ENCODE measurements at regions not wholly inside any gene's neighbourhood (a gene's known extent, or its start where the extent isn't known, plus 50 kb on each side); places are given as distances from the start of the nearest gene placed in this dataset.
"Not testable (repeated sequence)": the region's sequence is repeated elsewhere in the genome, so short reads cannot be mapped to it uniquely, and the experiment has no call there.

DNA sequence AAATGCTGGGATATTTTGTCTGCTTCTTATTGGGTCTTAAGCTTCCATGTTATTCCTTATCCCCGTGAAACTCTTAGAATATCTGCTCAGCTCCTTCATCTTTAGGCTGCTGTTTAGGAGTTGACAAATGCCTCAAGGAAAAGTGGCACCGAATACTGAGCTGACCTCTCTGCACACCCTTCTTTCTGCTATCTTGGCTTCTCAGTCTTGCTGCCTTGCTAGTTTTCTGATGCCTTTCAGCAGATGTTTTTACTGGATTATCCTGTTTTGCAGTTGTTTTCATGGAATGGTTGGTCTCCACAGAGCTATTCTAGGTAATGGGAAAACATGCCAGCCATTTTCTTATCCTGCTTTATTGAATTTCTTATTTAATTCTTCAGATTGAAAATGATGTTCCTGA, 86.3 kb downstream of the GYPE start:
- no peak for DNase-seq (ENCODE audit: low read depth in 3 of 3)

DNA sequence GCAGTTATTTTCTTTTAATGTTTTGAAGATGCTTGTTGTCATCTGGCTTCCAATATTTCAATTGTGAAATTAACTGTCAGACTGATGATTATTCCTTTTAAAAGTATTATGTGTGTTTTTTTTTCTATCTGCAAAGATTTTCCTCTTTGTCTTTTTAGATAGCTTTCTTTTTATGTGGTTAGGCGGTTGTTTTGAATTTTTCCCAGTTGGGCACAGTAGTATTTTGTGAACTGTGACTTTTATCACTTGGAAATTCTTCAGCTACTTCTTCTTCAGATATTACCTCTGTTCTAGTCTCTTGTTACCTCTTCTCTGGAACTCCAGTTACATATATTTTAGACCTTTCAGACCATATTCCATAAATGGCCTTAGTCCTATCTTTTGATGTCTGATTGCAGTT, 87.5 kb downstream of the GYPE start:
- not testable (repeated sequence) for DNase-seq (ENCODE audit: low read depth in 3 of 3)

DNA sequence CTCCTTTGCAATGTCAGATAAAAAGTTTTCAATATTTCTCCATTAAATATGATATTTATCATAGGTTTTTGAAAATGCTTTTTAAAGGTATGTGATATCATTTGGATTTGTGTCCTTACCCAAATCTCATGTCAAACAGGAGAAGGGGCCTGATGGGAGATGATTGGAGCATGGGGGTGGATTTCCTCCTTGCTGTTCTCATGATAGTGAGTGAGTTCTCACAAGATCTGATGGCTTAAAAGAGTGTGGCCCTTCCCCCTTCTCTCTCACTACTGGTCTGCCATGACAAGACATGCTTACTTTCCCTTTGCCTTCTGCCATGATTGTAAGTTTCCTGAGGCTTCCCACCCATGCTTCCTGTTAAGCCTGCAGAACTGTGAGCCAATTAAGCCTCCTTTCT, 90.0 kb downstream of the GYPE start:
- DNase-seq (ENCODE audit: low read depth in 3 of 3): not testable (repeated sequence)

DNA sequence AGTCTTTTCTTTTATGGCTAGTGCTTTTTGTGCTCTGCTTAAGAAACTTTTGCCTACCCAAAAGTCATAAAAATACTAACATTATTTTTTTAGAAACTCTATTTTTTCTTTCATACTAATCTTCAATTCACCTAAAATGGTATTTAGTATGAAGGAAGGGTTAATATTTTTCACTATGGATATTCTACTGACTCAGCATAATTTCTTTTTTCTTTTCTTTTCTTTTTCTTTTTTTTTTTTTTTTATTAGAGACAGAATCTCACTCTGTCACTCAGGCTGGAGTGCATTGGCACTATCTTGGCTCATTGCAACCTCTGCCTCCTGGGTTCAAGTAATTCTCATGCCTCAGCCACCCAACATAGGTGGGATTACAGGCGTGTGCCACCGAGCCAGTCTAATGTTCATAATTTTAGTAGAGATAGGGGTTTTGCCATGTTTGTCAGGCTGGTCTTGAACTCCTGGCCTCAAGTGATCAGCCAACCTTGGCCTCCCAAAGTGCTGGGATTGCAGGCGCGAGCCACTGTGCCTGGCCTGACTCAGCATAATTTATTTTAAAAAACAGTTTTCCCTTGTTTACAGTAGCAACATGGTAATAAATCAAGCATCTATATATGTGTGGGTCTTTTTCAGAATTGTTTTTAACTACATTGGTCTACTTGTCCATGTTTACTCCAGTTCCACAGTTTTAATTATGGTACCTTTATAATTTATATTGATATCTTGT, 91.8 kb downstream of the GYPE start:
- DNase-seq (ENCODE audit: low read depth in 3 of 3): not testable (repeated sequence)

DNA sequence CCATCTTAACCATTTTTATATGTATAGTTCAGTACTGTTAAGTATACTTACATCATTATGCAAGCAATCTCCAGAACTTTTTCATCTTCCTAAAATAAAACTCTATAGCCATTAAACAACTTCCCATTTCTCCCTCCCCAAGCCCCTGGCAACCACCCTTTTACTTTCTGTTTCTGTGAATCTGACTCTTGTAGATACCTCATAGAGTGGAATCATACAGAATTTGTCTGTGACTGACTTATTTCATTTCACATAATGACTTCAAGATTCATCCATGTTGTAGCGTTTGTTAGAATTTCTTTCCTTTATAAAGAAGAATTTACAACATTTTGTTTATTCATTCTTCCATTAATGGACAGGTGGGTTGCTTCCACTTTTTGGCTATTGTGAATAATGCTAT, 91.2 kb upstream of the FREM3 start:
- not testable (repeated sequence) for DNase-seq (ENCODE audit: low read depth in 3 of 3)

DNA sequence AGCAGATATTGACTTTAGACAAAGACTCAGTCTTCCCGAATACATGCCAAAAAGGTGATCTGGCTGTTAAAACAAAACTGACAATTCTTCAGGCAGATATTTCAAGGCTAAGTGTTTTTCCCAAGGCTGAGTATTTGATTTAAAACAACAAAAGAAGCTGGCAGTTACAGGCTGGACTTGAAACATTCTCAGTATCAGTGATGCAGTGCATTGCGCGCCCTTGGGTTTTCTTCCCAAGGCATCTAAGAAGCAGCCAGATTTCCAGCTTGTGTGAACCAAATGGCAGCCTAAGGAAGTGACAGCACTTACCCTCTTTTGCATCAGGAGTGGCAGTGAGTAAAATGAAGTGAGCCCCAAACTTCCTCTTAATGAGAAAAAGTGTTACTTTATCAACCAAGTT, 90.0 kb upstream of the FREM3 start:
- DNase-seq (ENCODE audit: low read depth in 3 of 3): not testable (repeated sequence)

DNA sequence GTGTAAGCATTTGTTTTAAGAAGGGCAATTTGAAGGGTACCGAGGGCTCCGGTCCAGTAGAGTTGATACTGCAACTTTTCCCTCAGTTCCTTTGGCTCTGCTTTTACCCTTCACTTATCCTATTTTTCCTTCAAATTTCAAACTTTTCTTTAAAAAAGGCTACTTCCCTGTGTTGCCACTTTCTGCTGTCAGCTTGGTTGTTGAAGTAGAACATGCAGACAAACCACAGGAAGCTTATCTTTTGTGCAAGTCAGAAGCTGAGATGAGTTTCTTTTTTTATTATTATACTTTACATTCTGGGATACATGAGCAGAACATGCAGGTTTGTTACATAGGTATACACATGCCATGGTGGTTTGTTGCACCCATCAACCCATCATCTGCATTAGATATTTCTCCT, 89.1 kb upstream of the FREM3 start:
- DNase-seq (ENCODE audit: low read depth in 3 of 3): not testable (repeated sequence)

DNA sequence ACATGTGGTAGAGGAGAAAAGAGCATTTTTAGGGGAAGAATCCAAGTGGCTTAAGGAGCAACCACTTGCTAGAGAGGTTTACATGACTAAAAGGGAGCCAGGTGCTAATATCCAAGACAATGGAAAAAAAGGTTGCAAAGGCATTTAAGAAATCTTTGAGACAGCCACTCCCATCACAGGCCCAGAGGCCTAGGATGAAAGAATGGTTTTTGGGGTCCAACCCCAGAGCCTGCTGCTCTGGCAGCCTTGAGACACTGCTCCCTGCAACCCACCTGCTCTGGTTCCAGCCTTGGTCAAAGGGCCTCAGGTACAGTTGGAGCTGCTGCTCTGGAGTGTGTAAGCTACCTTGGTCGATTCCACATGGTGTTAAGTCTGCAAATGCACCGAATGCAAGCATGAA, 84.1 kb upstream of the FREM3 start:
- no peak for DNase-seq (ENCODE audit: low read depth in 3 of 3)

DNA sequence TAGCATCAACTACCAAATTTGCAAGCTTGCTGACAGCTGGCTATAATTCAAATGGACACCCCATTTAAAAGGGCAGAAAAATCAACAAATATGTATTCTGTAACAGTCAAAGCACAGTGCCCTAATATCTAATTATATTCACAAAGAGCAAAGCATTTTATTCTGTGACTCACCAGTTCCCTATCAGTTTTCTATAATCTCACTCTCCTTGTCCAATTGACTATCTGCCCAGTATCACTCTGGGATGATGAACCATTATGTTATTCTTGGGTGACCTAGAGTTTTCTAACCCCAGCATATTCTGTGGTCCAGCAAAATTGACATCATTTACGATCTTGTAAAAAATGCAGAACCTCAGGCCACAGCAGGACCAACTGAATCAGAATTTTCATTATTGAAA, 82.0 kb upstream of the FREM3 start:
- DNase-seq (ENCODE audit: low read depth in 3 of 3): no peak

DNA sequence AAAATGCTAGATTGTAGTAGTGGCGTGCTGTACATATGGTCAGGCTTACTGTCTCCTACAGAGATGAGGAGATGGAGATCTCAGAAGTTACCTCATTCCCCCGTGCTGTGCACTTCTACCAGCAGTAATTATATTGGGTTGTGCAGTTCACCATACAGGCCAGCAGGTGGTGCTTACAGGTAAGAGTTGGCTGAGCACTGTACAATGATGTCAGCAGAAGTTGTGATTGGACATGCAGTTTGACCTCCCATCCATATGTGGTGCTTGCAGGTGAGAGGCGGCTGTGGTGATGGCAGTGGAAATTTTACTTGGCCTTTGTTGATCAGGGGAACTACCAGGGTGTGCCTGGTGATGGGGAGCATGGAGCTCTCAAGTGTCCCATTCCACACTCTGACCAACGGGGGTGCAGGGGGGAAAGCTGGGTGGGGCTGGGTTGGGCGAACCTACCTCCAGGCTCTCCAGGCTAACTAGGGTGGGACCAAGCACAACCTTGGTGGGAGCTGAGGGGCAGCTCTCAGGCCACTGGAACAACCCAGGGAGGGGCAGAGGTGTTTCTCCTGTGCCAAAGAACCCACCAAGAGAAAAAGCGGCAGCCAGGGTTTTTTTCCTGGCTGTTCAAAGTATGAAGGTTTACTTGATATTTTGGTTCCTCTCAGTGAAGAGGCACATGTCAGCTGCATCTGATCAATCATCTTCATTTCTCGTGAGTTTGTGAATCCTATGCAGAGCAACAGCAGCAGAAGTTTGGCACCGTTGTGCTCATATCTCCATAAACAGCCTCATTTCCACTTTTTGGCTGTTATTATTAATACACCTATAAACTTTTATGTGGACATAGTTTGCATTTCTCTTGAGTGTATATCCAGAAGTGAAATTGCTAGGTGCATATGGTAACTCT, 73.8 kb upstream of the FREM3 start:
- DNase-seq (ENCODE audit: low read depth in 3 of 3): peak; percentile 4 to 37 (median 7)

DNA sequence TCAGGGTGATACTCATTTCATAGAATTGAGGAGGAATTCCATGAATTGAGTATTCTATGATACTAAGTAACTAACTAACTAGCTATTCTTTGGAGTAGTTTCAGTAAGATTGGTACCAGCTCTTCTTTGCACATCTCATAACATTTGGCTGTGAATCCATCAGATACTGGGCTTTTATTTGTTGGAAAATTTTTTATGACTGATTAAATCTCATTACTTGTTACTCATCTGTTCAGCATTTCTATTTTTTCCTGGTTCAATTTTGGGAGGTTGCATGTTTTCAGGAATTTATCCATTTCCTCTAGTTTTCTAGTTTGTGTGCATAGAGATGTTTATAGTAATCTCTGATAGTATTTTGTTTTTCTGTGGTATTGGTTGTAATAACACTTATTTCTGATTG, 70.8 kb upstream of the FREM3 start:
- DNase-seq (ENCODE audit: low read depth in 3 of 3): no peak

DNA sequence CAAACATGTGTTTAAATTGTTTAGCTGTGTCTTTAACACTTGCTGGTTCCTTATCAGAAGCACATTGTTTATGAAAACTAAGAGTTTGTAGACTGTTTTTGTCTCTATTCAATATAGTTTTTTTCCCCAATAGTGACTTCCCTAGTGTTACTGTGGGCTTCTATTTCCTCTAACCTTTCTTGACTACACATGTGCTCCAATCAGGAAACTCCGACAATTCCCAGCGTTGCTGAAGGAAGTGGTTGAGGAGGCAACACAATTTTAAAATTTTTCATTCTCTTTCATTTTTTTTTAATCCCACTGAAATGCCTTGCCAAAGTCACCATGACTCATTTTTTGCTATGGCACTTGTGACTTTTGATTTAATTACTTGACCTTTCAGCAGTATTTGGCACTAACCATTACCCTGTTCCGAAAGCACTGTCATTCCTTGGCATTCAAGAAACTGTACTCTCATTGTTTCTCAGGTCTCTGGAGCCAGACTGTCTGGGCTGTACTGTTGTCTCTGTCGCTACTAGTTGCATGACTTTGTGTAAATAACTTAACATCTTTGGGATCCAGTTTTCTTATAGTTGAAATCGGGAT, 67.6 kb upstream of the FREM3 start:
- no peak for DNase-seq (ENCODE audit: low read depth in 3 of 3)

DNA sequence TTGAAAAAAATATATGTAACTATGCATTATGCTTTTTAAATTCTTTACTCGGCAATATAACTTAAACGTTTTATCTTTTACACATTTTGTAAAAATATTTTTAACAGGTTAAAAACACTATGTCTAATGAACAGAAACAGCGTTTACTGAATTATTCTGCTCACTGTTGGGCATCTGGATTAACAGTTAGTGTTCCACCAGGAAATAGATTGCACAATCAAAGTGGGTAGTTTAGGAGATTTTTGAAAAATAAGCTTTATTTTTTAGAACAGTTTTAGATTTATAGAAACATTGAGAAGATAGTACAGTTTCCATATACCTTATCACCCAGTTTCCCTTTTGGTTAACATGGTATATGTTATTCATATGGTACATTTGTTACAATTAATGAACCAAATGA, 63.1 kb upstream of the FREM3 start:
- DNase-seq (ENCODE audit: low read depth in 3 of 3): no peak

DNA sequence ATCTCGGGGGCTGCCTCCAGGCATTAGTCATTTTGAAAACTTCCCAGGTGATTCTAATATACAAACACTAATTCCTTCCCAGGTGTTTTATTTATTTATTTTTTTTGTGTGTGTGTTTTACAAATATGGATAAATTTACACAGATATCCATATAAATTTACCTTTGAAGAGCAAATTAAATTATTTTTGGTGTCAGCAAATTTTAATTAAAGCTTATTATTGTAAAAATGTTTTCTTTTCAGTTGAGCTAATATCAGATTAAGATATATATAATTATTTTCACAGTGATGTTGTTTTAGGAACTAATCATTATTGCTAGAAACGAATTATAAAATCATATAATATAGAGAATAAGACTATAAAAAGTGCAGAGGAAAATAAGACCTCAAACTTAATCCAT, 62.0 kb upstream of the FREM3 start:
- no peak for DNase-seq (ENCODE audit: low read depth in 3 of 3)

Measured in stimulated activated CD4-positive, alpha-beta T cell treated with anti-CD3 and anti-CD28 coated beads, TNF-alpha, amount 100 ng/mL, for 48 hours (primary cell).